GM10266 (cell line): ENCODE measurements at regions not wholly inside any gene's neighbourhood (a gene's known extent, or its start where the extent isn't known, plus 50 kb on each side); places are given as distances from the start of the nearest gene placed in this dataset.

ENCODE experiments used
- DNase-seq: peaks from one replicate; pipeline ENCODE4 v3.0.0; 2012; ENCODE audit errors: extremely low spot score
- TF ChIP-seq, protein P1 (sequence below): IDR thresholded peaks from 2 replicates; pipeline ENCODE4 v1.5.1; 2012; ENCODE audit warnings: mild to moderate bottlenecking, low read depth; ENCODE audit not compliant: control insufficient read depth, insufficient read depth; ENCODE audit errors: missing control alignments

GRCh38 chr6:22512686-22513427 lies 56.5 kb upstream of the HDGFL1 start:
- no peak for DNase-seq
- TF ChIP-seq, protein P1, sequence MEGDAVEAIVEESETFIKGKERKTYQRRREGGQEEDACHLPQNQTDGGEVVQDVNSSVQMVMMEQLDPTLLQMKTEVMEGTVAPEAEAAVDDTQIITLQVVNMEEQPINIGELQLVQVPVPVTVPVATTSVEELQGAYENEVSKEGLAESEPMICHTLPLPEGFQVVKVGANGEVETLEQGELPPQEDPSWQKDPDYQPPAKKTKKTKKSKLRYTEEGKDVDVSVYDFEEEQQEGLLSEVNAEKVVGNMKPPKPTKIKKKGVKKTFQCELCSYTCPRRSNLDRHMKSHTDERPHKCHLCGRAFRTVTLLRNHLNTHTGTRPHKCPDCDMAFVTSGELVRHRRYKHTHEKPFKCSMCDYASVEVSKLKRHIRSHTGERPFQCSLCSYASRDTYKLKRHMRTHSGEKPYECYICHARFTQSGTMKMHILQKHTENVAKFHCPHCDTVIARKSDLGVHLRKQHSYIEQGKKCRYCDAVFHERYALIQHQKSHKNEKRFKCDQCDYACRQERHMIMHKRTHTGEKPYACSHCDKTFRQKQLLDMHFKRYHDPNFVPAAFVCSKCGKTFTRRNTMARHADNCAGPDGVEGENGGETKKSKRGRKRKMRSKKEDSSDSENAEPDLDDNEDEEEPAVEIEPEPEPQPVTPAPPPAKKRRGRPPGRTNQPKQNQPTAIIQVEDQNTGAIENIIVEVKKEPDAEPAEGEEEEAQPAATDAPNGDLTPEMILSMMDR: no peak

DNA sequence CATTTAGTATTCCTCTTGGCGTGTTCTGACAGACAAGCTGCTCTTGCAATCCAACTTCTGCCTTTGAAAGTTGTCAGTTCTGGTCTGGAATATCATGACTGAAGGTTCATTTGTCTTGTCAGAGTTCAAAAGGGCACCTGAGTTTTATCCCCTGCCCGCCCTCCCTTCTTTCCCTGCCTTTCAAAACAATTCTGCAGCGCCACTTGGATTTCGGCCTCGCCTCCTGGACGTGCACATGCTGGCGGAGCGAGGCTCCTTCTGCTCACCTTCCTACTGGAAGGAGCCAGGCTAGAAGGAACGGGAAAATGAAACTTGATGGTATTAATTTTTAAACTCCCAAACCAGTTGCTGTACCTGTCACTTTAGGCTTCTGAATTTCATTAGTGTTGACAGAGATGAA lies 55.7 kb upstream of the HDGFL1 start:
- no peak for DNase-seq
- TF ChIP-seq, protein P1: no peak

GRCh38 chr6:22519237-22519636 lies 50.1 kb upstream of the HDGFL1 start:
- TF ChIP-seq, protein P1: no peak
- DNase-seq: no peak
